Esophagus mucosa (tissue), 1 donor: ENCODE measurements at regions not wholly inside any gene's neighbourhood (a gene's known extent, or its start where the extent isn't known, plus 50 kb on each side); places are given as distances from the start of the nearest gene placed in this dataset.

Experiments used
- ATAC-seq: fragments of 200-7000 bp; cut with Tn5 transposase; one replicate; pipeline ENCODE4 v1.9.1; 2020
- donor health status: DM: yes; HTN: yes; CAD: no.

GRCh38 chr2:217517402-217517801 lies 485.4 kb downstream of the TNS1 start:
- no peak for ATAC-seq

GRCh38 chr2:217515615-217516309 lies 487.0 kb downstream of the TNS1 start:
- no peak for ATAC-seq

GRCh38 chr2:217513258-217513657 lies 489.5 kb downstream of the TNS1 start:
- no peak for ATAC-seq

- no peak for ATAC-seq
Observed at GRCh38 chr2:217512728-217513127, 490.1 kb downstream of the TNS1 start.

GRCh38 chr2:217512259-217512658 lies 490.5 kb downstream of the TNS1 start:
- ATAC-seq = no peak

GRCh38 chr2:217511850-217512249 lies 490.9 kb downstream of the TNS1 start:
- ATAC-seq = no peak

GRCh38 chr2:217510771-217511291 lies 492.0 kb downstream of the TNS1 start:
- peak; percentile 79 for ATAC-seq

- ATAC-seq = no peak
Observed at GRCh38 chr2:217505303-217505702, 497.5 kb downstream of the TNS1 start.

GRCh38 chr2:217501887-217502286 lies 500.9 kb downstream of the TNS1 start:
- ATAC-seq = no peak

GRCh38 chr2:217497843-217498377 lies 504.9 kb downstream of the TNS1 start:
- no peak for ATAC-seq

GRCh38 chr2:217494557-217494956 lies 508.2 kb downstream of the TNS1 start:
- no peak for ATAC-seq

GRCh38 chr2:217491271-217491670 lies 511.5 kb downstream of the TNS1 start:
- no peak for ATAC-seq

GRCh38 chr2:217489145-217489960 lies 513.4 kb downstream of the TNS1 start:
- ATAC-seq = peak; percentile 41

GRCh38 chr2:217484046-217484445 lies 518.7 kb downstream of the TNS1 start:
- ATAC-seq = no peak

GRCh38 chr2:217482056-217482710 lies 520.6 kb downstream of the TNS1 start:
- ATAC-seq = no peak

- no peak for ATAC-seq
Observed at GRCh38 chr2:217481577-217481976, 521.2 kb downstream of the TNS1 start.

GRCh38 chr2:217479566-217479965 lies 523.2 kb downstream of the TNS1 start:
- ATAC-seq = no peak

- ATAC-seq = no peak
Observed at GRCh38 chr2:217478831-217479455, 523.9 kb downstream of the TNS1 start.

- no peak for ATAC-seq
Observed at GRCh38 chr2:217477583-217477982, 525.2 kb downstream of the TNS1 start.

GRCh38 chr2:217475791-217476190 lies 527.0 kb downstream of the TNS1 start:
- ATAC-seq = no peak

- no peak for ATAC-seq
Observed at GRCh38 chr2:217475101-217475500, 527.7 kb downstream of the TNS1 start.

- ATAC-seq = no peak
Observed at GRCh38 chr2:217471319-217471718, 531.5 kb downstream of the TNS1 start.
